Endothelial cell (in vitro differentiated cells): ENCODE measurements at regions not wholly inside any gene's neighbourhood (a gene's known extent, or its start where the extent isn't known, plus 50 kb on each side); places are given as distances from the start of the nearest gene placed in this dataset.

Experiments
- DNase-seq: peaks from one replicate; pipeline ENCODE4 v3.0.0; 2021; ENCODE audit warnings: low spot score
- H3K27ac Mint-ChIP-seq: one replicate; pipeline ENCODE4 v1.8.0; 2021; ENCODE audit warnings: mixed read lengths, inconsistent platforms; ENCODE audit not compliant: unreplicated experiment
- H3K27me3 Mint-ChIP-seq: one replicate; pipeline ENCODE4 v1.8.0; 2021; ENCODE audit warnings: mild to moderate bottlenecking, moderate library complexity, mixed read lengths, inconsistent platforms; ENCODE audit not compliant: unreplicated experiment
- H3K36me3 Mint-ChIP-seq: one replicate; pipeline ENCODE4 v1.8.0; 2021; ENCODE audit warnings: mild to moderate bottlenecking, low read depth, mixed read lengths, inconsistent platforms; ENCODE audit not compliant: unreplicated experiment
- H3K4me1 Mint-ChIP-seq: one replicate; pipeline ENCODE4 v1.8.0; 2021; ENCODE audit warnings: mild to moderate bottlenecking, mixed read lengths, inconsistent platforms; ENCODE audit not compliant: unreplicated experiment
- H3K4me3 Mint-ChIP-seq: one replicate; pipeline ENCODE4 v1.8.0; 2021; ENCODE audit warnings: mild to moderate bottlenecking, mixed read lengths, inconsistent platforms; ENCODE audit not compliant: unreplicated experiment
- H3K9me3 Mint-ChIP-seq: one replicate; pipeline ENCODE4 v1.8.0; 2021; ENCODE audit warnings: mixed read lengths, inconsistent platforms; ENCODE audit not compliant: unreplicated experiment
- TF ChIP-seq, protein P1 (sequence below): fragments of 200-600 bp; sonication (generic); IDR thresholded peaks from one replicate; pipeline ENCODE4 v1.5.0; 2021; ENCODE audit warnings: antibody characterized with exemption; ENCODE audit not compliant: unreplicated experiment

GRCh38 chr6:84546427-84546914 lies 217.9 kb downstream of the TBX18 start:
- H3K9me3 Mint-ChIP-seq: peaks cover 8% of the 10 kb centered on the region
- H3K27ac Mint-ChIP-seq: no peak overlapping the region
- peaks cover 19% of the 10 kb centered on the region for H3K4me1 Mint-ChIP-seq
- TF ChIP-seq, protein P1, sequence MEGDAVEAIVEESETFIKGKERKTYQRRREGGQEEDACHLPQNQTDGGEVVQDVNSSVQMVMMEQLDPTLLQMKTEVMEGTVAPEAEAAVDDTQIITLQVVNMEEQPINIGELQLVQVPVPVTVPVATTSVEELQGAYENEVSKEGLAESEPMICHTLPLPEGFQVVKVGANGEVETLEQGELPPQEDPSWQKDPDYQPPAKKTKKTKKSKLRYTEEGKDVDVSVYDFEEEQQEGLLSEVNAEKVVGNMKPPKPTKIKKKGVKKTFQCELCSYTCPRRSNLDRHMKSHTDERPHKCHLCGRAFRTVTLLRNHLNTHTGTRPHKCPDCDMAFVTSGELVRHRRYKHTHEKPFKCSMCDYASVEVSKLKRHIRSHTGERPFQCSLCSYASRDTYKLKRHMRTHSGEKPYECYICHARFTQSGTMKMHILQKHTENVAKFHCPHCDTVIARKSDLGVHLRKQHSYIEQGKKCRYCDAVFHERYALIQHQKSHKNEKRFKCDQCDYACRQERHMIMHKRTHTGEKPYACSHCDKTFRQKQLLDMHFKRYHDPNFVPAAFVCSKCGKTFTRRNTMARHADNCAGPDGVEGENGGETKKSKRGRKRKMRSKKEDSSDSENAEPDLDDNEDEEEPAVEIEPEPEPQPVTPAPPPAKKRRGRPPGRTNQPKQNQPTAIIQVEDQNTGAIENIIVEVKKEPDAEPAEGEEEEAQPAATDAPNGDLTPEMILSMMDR: no peak
- DNase-seq: no peak
- peaks cover 1% of the 10 kb centered on the region for H3K27me3 Mint-ChIP-seq
- no peaks in the 10 kb centered on the region for H3K36me3 Mint-ChIP-seq
- no peak overlapping the region for H3K4me3 Mint-ChIP-seq

DNA sequence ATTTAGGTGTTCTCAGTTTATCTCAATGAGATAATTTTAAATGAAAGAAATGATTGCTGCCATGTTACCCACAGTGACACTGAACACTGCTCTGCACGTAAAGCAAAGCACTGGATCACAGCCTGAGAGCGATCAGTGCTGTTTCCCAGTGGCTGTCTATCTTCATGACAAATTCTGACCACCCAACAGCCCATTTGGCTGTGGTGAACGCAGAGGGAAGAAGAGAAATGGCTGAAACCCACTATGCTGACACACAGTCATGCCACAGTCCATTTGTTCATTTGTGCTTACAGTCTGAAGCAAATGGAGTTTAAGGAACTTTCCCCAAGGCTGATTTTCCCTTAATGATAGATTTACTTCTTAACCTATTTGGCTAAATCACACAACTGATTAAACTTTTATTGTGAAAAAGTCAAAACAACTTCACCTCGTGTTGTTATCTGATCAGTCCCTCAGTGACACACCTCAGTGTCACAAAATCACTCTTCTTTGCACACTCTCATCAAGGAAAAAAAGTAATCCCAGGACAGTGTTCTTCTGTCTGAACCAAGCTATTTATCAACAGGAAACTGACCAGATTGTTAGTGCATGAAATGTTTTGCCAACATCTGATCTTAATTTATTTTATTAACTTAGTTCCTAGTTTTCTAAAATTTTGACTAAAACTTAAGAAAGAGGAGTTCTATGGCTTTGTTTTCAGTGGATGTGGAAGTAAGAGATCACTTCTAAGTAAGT lies 225.1 kb downstream of the TBX18 start:
- H3K27me3 Mint-ChIP-seq: no peaks in the 10 kb centered on the region
- H3K9me3 Mint-ChIP-seq: peaks cover 8% of the 10 kb centered on the region
- H3K4me3 Mint-ChIP-seq: no peak overlapping the region
- no peaks in the 10 kb centered on the region for H3K4me1 Mint-ChIP-seq
- H3K27ac Mint-ChIP-seq: no peak overlapping the region
- TF ChIP-seq, protein P1: no peak
- no peaks in the 10 kb centered on the region for H3K36me3 Mint-ChIP-seq
- DNase-seq: no peak

DNA sequence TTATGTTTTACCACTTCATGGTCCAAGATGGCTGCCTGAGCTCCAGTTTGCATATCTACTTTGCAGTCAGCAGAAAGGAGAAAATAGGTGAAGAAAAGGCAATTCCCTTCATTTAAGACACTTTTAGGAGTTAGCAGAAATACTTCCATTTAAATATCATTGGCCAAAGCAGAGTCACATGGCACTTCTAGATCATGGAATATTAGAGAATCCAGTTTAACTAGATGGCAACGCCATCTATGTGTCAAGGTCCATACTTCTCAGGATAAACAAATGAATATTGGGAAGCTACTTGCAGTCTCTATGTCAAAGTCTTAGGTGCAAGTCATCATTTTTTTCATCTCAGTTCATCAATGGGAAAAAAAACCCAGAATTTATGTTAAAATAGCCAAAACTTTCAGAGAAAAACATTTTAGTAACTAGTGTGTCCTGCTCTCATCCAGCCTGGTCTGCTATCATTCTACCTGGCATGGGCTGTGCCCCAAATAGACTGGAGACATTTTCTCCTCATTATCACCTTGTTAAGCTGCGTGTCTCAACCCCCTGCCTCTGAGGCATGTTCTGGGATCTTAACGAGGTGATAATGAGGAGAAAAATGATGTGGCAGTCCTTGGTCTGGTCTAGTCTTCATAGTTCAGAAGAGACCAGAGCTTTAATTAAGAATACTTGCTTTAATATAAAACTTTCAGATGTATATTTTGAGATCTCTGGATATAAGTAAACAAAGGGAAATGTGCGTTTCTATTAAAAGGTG lies 227.3 kb downstream of the TBX18 start:
- H3K27me3 Mint-ChIP-seq: no peaks in the 10 kb centered on the region
- no peaks in the 10 kb centered on the region for H3K4me1 Mint-ChIP-seq
- no peak overlapping the region for H3K4me3 Mint-ChIP-seq
- H3K9me3 Mint-ChIP-seq: no peaks in the 10 kb centered on the region
- no peak for DNase-seq
- H3K27ac Mint-ChIP-seq: no peak overlapping the region
- TF ChIP-seq, protein P1: no peak
- no peaks in the 10 kb centered on the region for H3K36me3 Mint-ChIP-seq

- no peak for DNase-seq
- no peaks in the 10 kb centered on the region for H3K27me3 Mint-ChIP-seq
- no peaks in the 10 kb centered on the region for H3K9me3 Mint-ChIP-seq
- no peak overlapping the region for H3K27ac Mint-ChIP-seq
- no peaks in the 10 kb centered on the region for H3K36me3 Mint-ChIP-seq
- no peak overlapping the region for H3K4me3 Mint-ChIP-seq
- TF ChIP-seq, protein P1: no peak
- no peaks in the 10 kb centered on the region for H3K4me1 Mint-ChIP-seq
These were observed 236.2 kb downstream of the TBX18 start for GRCh38 chr6:84528201-84528600.

- no peak overlapping the region for H3K4me3 Mint-ChIP-seq
- H3K4me1 Mint-ChIP-seq: no peaks in the 10 kb centered on the region
- no peaks in the 10 kb centered on the region for H3K9me3 Mint-ChIP-seq
- H3K27me3 Mint-ChIP-seq: no peaks in the 10 kb centered on the region
- TF ChIP-seq, protein P1: no peak
- DNase-seq: no peak
- H3K36me3 Mint-ChIP-seq: no peaks in the 10 kb centered on the region
- H3K27ac Mint-ChIP-seq: no peak overlapping the region
These were observed 237.8 kb downstream of the TBX18 start for GRCh38 chr6:84526631-84527030.
